HG02840 (cell line): ENCODE measurements at regions not wholly inside any gene's neighbourhood (a gene's known extent, or its start where the extent isn't known, plus 50 kb on each side); places are given as distances from the start of the nearest gene placed in this dataset.
"Not testable (repeated sequence)": the region's sequence is repeated elsewhere in the genome, so short reads cannot be mapped to it uniquely, and the experiment has no call there.

Experiments used
- ATAC-seq: cut with Tn5 transposase; IDR thresholded peaks from one replicate; pipeline ENCODE4 v1.9.1; 2021; ENCODE audit warnings: mild to moderate bottlenecking, moderate library complexity, moderate number of reproducible peaks; ENCODE audit not compliant: unreplicated experiment, low FRiP score

DNA sequence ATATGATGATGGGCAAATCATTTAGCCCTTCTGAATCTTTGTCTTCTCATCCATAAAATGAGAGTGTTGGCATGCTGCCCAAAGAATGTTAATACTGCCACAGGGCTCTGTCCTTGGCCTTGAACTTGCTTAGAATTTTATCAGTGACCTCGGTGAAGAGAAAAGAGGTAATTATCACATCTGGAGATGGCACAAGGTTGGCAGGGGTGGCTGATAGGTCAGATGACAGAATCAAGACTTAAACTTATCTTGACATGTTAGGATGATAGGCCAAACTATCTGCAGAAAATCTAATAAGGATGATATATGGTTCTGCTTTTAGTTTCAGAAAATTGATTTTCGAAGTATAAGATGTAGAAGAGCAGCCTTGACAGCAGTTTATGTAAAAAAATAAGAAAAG, 599.1 kb upstream of the CLINT1 start:
- no peak for ATAC-seq

DNA sequence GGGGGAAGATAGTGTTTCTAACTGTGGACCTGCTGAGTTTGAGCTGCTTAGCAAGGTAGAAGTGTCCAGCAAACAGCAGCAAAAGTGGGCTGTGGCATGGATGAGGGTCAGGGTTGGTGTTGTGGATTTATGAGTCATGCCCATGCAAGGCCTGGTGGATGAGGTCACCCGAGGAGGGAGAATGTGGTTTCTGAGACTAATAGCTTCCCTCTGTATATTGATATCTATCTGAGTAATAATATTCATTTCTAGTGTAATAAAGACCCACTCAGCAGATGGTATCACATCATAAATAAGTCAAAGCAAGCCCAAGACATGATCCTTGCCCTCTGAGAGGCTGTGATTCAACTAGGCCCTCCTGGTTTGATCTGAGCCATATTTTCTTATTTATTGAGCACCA, 597.8 kb upstream of the CLINT1 start:
- ATAC-seq = no peak

DNA sequence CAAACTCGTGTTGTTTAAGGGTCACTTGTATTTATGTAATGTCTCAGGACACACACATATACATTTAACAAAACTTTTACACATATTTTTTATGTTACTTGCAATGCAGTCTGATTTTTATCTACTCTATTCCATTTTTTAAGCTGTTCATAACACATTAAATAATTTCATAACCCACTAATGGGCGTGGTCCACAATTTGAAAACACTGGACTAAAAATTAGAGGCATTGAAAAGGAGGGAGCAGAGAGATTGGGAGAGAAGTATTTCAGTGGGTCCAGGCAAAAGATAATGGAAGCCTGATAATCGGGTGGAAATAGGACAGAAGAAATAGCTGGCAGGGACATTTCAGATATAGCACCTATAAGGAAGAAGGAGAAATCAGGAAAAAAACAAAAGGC, 597.3 kb upstream of the CLINT1 start:
- ATAC-seq = no peak

- no peak for ATAC-seq
These were observed 593.2 kb upstream of the CLINT1 start for GRCh38 chr5:158451993-158452672.

DNA sequence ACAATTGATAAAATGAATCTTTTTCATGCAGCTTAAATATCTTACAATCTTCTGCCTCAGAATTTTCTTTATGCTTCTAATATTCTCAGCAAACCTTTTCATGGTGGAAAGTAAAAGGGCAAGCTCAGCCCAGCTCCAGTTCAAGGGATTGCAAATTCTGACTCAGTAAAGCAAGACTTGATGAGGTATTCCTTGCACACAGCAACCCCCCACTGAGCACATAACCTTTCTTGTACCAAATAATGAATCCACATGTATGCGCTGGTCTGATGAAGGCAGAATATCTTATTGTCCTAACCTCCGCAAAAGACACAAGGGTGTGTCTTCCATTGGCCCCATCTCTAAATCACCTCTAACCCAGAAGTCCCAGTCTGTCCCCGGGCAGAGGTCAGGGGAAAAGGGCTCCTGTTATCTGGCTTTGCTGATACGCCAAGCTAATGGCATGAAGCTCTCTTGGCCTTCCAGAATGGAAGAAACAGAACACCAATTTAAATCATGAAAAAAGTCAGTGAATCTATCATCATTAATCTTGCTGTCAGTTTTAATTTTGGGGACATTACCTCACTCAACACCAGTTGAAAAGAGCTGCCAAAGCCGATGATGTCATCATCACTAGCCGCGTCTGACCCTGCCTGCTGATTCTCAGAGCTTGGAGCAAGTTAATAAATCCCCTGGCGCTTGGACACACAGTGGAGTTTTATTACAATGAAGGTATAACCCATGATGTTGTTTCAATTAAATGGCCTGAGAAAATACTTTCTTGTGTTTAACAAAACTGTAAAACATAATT, 592.5 kb upstream of the CLINT1 start:
- ATAC-seq = no peak

GRCh38 chr5:158450751-158451171, 591.8 kb upstream of the CLINT1 start:
- no peak for ATAC-seq

DNA sequence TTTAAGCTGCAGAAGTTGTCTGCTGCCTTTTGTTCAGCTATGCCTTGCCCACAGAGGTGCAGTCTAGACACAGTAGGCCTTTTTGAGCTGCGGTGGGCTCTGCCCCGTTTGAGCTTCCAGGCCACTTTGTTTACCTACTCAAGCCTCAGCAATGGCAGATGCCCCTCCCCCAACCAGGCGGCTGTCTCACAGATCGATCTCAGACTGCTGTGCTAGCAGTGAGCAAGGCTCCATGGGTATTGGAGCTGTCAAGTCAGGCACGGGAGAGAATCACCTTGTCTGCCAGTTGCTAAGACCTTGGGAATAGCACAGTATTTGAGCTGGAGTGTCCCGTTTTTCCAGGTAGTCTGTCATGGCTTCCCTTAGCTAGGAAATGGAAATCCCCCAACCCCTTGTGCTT, 587.8 kb upstream of the CLINT1 start:
- ATAC-seq = not testable (repeated sequence)

DNA sequence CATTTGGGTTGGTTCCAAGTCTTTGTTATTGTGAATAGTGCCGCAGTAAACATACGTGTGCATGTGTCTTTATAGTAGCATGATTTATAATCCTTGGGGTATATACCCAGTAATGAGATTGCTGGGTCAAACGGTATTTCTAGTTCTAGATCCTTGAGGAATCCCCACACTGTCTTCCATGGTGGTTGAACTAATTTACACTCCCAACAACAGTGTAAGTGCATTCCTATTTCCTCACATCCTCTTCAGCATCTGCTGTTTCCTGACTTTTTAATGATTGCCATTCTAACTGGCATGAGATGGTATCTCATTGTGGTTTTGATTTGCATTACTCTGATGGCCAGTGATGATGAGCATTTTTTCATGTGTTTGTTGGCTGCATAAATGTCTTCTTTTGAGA, 580.3 kb upstream of the CLINT1 start:
- not testable (repeated sequence) for ATAC-seq

GRCh38 chr5:158436271-158437065, 577.5 kb upstream of the CLINT1 start:
- ATAC-seq = no peak

- ATAC-seq = no peak
These were observed 576.2 kb upstream of the CLINT1 start for GRCh38 chr5:158435161-158435616.

DNA sequence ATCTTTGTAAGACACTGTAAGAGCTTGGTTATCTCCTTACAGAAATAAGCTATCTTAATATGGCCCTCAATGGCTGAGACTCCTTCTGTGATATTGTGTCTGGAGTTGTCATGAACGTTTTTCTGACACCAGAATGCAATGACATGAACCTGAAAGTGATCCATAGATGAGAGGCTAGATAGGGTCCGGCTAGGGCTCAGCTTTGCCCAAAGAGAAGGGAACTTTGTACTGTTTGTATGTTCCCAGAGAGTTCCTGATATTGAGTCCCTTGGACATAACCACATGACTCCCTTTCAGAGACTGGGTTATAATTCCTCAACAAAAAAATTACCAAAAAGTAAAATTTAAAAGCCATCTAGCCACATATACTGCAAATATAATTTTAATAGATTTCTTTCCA, 575.8 kb upstream of the CLINT1 start:
- no peak for ATAC-seq

GRCh38 chr5:158433634-158434033, 574.7 kb upstream of the CLINT1 start:
- ATAC-seq = no peak

- ATAC-seq = no peak
These were observed 572.6 kb upstream of the CLINT1 start for GRCh38 chr5:158431369-158432029.

GRCh38 chr5:158430798-158431167, 571.8 kb upstream of the CLINT1 start:
- no peak for ATAC-seq

DNA sequence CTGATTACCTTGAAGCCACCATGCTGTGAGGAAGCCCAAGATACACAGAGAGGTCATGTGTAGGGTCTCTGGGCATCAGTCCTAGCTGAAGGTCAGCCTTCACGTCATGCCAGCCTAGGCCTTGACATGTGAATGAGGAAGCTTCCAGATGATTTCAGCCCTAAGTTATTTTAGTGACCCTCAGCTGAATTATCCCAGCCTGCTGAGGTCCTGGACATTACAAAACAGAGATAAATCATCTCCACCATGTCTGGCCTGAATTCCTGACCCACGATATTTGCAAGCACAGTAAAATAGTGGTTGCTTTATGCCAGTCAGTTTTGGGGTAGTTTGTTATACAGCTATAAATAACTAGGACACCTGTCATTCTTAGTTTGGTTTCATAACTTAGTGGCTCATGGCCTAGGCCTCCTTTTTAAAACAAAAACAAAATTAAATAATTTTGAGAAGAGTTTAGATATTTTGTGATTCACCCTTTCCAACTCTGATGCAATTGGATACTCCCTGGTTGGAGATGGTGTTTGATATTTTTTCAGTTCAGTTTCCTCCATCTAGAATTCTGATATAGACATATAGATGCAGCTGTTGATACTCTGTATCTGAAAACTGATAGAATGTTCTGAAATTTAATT, 571.3 kb upstream of the CLINT1 start:
- ATAC-seq = no peak

DNA sequence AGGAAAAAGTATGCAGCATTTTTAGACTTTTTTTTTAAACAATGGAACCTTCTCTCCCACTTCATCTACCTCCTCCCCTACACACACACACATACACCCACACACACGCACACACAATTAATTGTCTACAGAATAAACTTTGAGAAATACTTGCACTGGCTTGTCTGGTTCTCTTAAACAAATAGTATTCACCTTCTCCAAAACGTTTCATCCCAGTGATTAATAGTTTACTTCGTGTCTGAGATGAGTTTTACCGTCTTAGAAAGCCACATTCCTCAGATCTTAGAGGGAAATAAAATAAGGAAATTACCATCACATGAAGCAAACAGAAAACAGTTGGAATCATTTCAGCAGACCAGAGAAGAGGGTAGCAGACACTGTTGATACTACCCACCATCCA, 570.6 kb upstream of the CLINT1 start:
- ATAC-seq = no peak

DNA sequence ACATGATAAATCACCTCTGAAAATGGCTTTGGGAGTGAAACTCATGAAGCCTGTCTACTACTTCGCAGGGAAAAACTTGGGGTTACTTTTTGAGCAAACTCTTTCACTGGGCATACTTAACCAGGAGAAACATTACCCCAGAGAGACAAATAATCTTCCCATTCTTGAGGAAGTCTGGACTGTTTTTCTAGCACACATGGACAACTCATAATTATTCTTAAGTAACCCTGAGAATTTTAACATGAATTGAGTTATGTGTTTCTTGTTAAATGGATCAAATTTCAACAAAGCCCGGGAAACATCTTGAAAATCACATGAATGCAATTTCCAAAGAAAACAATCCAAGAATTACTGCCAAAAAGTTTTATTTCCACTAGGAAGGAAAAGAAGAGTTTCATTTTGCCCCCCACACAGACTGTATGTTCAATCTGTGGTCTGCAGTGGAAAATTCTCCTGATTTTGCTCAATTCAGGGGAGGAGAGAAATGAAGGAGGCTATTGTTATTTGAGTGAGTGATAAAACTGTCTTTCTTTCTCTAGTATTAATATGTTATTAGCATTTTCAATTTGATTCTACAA, 564.8 kb upstream of the CLINT1 start:
- ATAC-seq = no peak

GRCh38 chr5:158422653-158423515, 563.9 kb upstream of the CLINT1 start:
- no peak for ATAC-seq

DNA sequence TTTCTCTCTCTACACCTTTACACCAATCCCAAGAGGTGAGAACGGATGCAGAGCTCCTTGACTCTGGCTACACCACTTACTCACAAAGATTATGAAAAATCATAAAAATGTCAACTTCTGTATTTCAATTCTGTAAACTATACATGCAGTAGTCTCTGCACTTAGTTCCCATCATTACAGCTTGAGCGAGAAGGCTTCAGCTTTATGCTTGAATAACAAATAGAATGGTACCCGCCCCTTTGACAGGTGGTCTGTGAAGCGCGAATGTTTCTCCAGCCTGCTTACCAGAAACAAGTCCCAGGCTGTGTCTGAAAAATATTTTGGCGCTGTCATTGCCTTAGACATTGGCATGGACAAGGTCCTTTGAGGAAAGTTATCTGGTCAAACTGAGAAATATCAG, 562.4 kb upstream of the CLINT1 start:
- ATAC-seq = no peak
